Lower lobe of right lung (tissue), 2 donors: ENCODE measurements at regions not wholly inside any gene's neighbourhood (a gene's known extent, or its start where the extent isn't known, plus 50 kb on each side); places are given as distances from the start of the nearest gene placed in this dataset.
A peak's percentile ranks its signal among the peaks of the same experiment; 100 is the strongest.
"Not testable (repeated sequence)": the region's sequence is repeated elsewhere in the genome, so short reads cannot be mapped to it uniquely, and the experiment has no call there.

Source experiments
- ATAC-seq, 2 donors: fragments of 200-7000 bp; cut with Tn5 transposase; one replicate each; pipeline ENCODE4 v1.9.1; 2020 to 2022; ENCODE audit warnings: mild to moderate bottlenecking in 2 of 2, moderate library complexity in 2 of 2
- DNase-seq: peaks from one replicate; pipeline ENCODE4 v3.0.0-alpha.2; 2020
- H3K27ac ChIP-seq: fragments of 200-600 bp; one replicate; pipeline ENCODE4 v1.8.0; 2022
- H3K27me3 ChIP-seq: fragments of 200-600 bp; one replicate; pipeline ENCODE4 v1.8.0; 2022; ENCODE audit warnings: low read depth
- H3K36me3 ChIP-seq: fragments of 200-600 bp; one replicate; pipeline ENCODE4 v1.8.0; 2022; ENCODE audit warnings: mild to moderate bottlenecking
- H3K4me1 ChIP-seq: fragments of 200-600 bp; one replicate; pipeline ENCODE4 v1.8.0; 2022
- H3K4me3 ChIP-seq: fragments of 200-600 bp; one replicate; pipeline ENCODE4 v1.8.0; 2022; ENCODE audit warnings: mild to moderate bottlenecking
- H3K9me3 ChIP-seq: fragments of 200-600 bp; one replicate; pipeline ENCODE4 v1.8.0; 2022
- CTCF ChIP-seq: fragments of 200-600 bp; IDR thresholded peaks from one replicate; pipeline ENCODE4 v1.8.0; 2022; ENCODE audit warnings: antibody characterized with exemption, mild to moderate bottlenecking
- intact Hi-C: fragments of 100-400 bp; cut with DNase I; formaldehyde crosslinking; loops from one replicate; pipeline ENCODE4 v1.11.0; 2022
- donor health status: DM: no; HTN: yes; CAD: no; lungs with severe emphysema.

- Histone ChIP-seq H3K36me3 (no peaks in the 10 kb centered on the region), H3K27me3 (no peaks in the 10 kb centered on the region), H3K9me3 (no peaks in the 10 kb centered on the region), H3K27ac (no peak overlapping the region), H3K4me1 (no peaks in the 10 kb centered on the region), H3K4me3 (no peak overlapping the region)
- no peak for TF ChIP-seq CTCF
- no peak for ATAC-seq
- intact Hi-C loops, result no loop called here
- DNase-seq, result no peak
These were observed 158.0 kb downstream of the MMUT start for GRCh38 chr6:49305010-49305409.

- intact Hi-C loops, H3K27me3 ChIP-seq, H3K4me1 ChIP-seq, ATAC-seq, H3K27ac ChIP-seq, DNase-seq, H3K4me3 ChIP-seq, H3K9me3 ChIP-seq, H3K36me3 ChIP-seq: not testable (repeated sequence)
These were observed 158.7 kb downstream of the MMUT start for GRCh38 chr6:49304393-49304792.

- H3K4me1 ChIP-seq, result no peaks in the 10 kb centered on the region
- H3K9me3 ChIP-seq, result no peaks in the 10 kb centered on the region
- H3K27me3 ChIP-seq, result no peaks in the 10 kb centered on the region
- DNase-seq (no peak), ATAC-seq (no peak)
- H3K27ac ChIP-seq, result no peak overlapping the region
- no peak for TF ChIP-seq CTCF
- intact Hi-C loops, result no loop called here
- H3K4me3 ChIP-seq, result no peak overlapping the region
- no peaks in the 10 kb centered on the region for H3K36me3 ChIP-seq
These were observed 162.1 kb downstream of the MMUT start for GRCh38 chr6:49300911-49301310.

- Histone ChIP-seq H3K27ac (no peak overlapping the region), H3K4me1 (no peaks in the 10 kb centered on the region), H3K36me3 (no peaks in the 10 kb centered on the region), H3K4me3 (no peak overlapping the region), H3K9me3 (no peaks in the 10 kb centered on the region), H3K27me3 (no peaks in the 10 kb centered on the region)
- DNase-seq (no peak), ATAC-seq (no peak)
- TF ChIP-seq CTCF, result no peak
- intact Hi-C loops, result no loop called here
These were observed 162.6 kb downstream of the MMUT start for GRCh38 chr6:49300443-49300842.

- ATAC-seq, result no peak
- H3K4me3 ChIP-seq, result no peak overlapping the region
- no peaks in the 10 kb centered on the region for H3K27me3 ChIP-seq
- TF ChIP-seq CTCF, result no peak
- no peaks in the 10 kb centered on the region for H3K9me3 ChIP-seq
- no peak overlapping the region for H3K27ac ChIP-seq
- H3K36me3 ChIP-seq, result no peaks in the 10 kb centered on the region
- H3K4me1 ChIP-seq, result no peaks in the 10 kb centered on the region
- DNase-seq, result no peak
- intact Hi-C loops, result no loop called here
These were observed 163.8 kb downstream of the MMUT start for GRCh38 chr6:49299279-49299678.

- intact Hi-C loops, result no loop called here
- H3K27me3 ChIP-seq, result no peaks in the 10 kb centered on the region
- TF ChIP-seq CTCF, result no peak
- ATAC-seq (no peak), DNase-seq (no peak)
- H3K4me1 ChIP-seq, result no peaks in the 10 kb centered on the region
- H3K27ac ChIP-seq, result no peak overlapping the region
- no peak overlapping the region for H3K4me3 ChIP-seq
- H3K36me3 ChIP-seq, result no peaks in the 10 kb centered on the region
- no peaks in the 10 kb centered on the region for H3K9me3 ChIP-seq
These were observed 178.9 kb downstream of the MMUT start for GRCh38 chr6:49284180-49284579.

- peak in 1 of 2 donors; percentile 23 for ATAC-seq
- H3K4me1 ChIP-seq, H3K4me3 ChIP-seq, H3K9me3 ChIP-seq, DNase-seq, intact Hi-C loops, H3K36me3 ChIP-seq, H3K27ac ChIP-seq, H3K27me3 ChIP-seq: not testable (repeated sequence)
These were observed 188.0 kb downstream of the MMUT start for GRCh38 chr6:49274809-49275769.
